ENCODE measurements at regions not wholly inside any gene's neighbourhood (a gene's known extent, or its start where the extent isn't known, plus 50 kb on each side); places are given as distances from the start of the nearest gene placed in this dataset.

- TF ChIP-seq CTCF (IDR thresholded peaks at IDR 0.05; ENCODE audit: borderline replicate concordance, extremely low read depth, low read length, poor library complexity, severe bottlenecking) (no peak), EZH2 (IDR thresholded peaks at IDR 0.05; ENCODE audit: borderline replicate concordance, low read depth, low read length, severe bottlenecking) (no peak)
These were observed 467.9 kb upstream of the TENM3 start for GRCh38 chr4:181775298-181775697.
